NT2/D1 (cell line): ENCODE measurements at regions not wholly inside any gene's neighbourhood (a gene's known extent, or its start where the extent isn't known, plus 50 kb on each side); places are given as distances from the start of the nearest gene placed in this dataset.

Source experiments
- DNase-seq: peaks from one replicate; pipeline ENCODE4 v3.0.0-alpha.2; 2011; ENCODE audit warnings: low read depth, low spot score
- H3K27me3 ChIP-seq: 2 replicates; pipeline ENCODE4 v1.6.0; 2011; ENCODE audit warnings: mild to moderate bottlenecking; ENCODE audit not compliant: insufficient read length, insufficient read depth
- H3K36me3 ChIP-seq: 2 replicates; pipeline ENCODE4 v1.6.1; 2011; ENCODE audit warnings: mild to moderate bottlenecking, low read length, mixed read lengths; ENCODE audit not compliant: insufficient read depth, insufficient read length
- H3K4me1 ChIP-seq: 2 replicates; pipeline ENCODE4 v1.5.1; 2011; ENCODE audit not compliant: insufficient read depth, insufficient read length
- H3K4me3 ChIP-seq: 2 replicates; pipeline ENCODE4 v1.5.1; 2011; ENCODE audit warnings: low read depth; ENCODE audit not compliant: insufficient read length
- H3K9ac ChIP-seq: 2 replicates; pipeline ENCODE4 v1.6.0; 2011; ENCODE audit warnings: low read depth; ENCODE audit not compliant: insufficient read length
- H3K9me3 ChIP-seq: 2 replicates; pipeline ENCODE4 v1.5.1; 2011; ENCODE audit warnings: mild to moderate bottlenecking, low read length; ENCODE audit not compliant: insufficient read depth
- SUZ12 ChIP-seq: IDR thresholded peaks from 2 replicates; pipeline ENCODE4 v1.6.1; 2011; ENCODE audit not compliant: insufficient read length, insufficient read depth; ENCODE audit errors: extremely low read depth
- YY1 ChIP-seq: IDR thresholded peaks from 2 replicates; pipeline ENCODE4 v1.6.1; 2011; ENCODE audit not compliant: insufficient read length, insufficient read depth
- ZNF274 ChIP-seq: IDR thresholded peaks from 2 replicates; pipeline ENCODE4 v1.6.1; 2011; ENCODE audit warnings: mild to moderate bottlenecking, low read depth, low read length

DNA sequence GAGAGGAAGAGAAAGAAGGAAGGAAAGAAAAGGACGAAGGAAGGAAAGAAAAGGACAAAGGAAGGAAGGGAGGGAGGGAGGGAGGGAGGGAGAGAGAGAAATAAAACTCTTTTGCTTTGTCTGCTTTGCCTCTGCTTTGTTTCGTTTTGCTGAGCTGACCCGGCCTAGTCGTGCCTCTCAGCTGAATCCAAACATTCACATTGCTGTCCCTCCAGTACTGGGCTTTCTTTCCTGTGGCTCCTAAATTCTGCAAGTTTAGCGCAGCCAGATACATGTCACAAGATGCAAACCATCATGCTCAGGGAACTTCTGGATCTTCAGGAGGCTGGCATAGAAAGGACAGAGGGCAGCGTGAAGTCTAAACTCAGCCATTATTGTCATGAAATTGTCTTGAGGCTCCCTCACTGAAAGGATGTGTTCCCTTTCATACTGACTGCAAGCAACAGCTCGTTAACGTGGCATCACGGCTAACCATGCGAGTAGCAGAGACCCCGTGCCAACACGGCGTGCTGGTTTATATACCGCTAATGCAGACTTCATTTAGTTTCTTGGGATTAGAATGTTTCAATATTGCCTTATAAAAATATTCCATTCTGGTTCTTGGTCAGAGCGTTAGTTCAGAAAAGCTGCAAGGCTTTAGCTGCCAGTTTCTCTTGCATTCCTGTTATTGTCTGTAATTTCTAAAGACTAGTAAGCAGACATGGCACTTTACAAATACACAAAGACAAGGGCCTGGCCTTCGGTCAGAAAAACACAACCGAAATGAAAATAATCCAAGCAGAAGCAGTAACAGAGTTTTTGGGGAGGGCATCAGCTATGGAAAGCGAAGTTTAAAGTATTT is 94.2 kb downstream of the TMEM174 start:
- Histone ChIP-seq H3K9me3 (no peaks in the 10 kb centered on the region), H3K9ac (no peak overlapping the region), H3K4me3 (no peak overlapping the region), H3K27me3 (no peaks in the 10 kb centered on the region), H3K4me1 (peaks cover 2% of the 10 kb centered on the region), H3K36me3 (no peaks in the 10 kb centered on the region)
- TF ChIP-seq SUZ12 (no peak), ZNF274 (no peak), YY1 (no peak)
- no peak for DNase-seq

DNA sequence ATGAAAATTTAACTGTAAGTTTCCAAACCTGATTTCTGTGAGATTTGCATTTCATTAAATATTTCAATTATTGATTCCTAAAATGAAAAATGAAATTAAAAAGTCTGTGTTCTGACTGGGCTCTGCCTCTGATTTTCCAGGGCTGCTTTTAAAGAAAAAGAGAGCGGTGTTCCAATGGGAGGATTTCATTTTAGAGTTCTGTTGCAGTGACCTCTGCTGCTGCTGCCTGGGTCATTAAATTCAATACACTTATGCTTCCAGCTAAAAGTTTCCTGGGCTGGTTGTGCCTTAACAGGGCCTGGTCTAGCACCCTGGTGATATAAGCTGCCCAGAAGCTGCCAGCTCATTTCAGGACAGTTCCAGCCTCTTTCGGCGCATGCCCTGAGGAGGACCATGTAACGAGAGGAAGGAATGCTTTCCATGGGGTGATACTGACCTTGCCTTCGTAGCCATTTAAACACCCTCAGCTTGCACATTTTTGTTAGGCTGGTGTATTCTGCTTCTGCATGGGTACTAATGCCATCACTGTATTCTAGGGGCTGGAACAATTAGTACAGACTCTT is 93.3 kb downstream of the TMEM174 start:
- no peak for DNase-seq
- TF ChIP-seq YY1, result no peak
- no peak for TF ChIP-seq ZNF274
- TF ChIP-seq SUZ12, result no peak
- H3K4me1 ChIP-seq, result peaks cover 2% of the 10 kb centered on the region

DNA sequence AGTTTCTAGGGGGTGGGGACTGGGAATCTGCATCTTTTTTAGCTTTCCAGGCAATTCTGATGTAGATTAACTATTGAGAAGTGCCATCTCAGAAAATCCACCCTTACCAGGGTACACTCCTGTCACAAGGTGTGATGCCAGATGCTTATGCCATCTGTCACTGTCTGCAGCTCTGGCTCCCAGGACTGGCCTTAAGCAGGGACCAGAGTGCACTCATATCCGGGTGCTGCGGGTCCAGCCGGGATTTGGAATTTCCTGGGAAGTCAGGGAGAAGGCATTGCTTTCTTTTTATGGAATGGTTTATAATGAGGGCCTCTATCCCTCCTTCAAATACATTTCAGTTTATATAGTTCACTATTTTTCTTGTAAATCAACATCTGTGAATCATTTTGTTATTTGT is 92.6 kb downstream of the TMEM174 start:
- Histone ChIP-seq H3K9ac (no peak overlapping the region), H3K4me3 (no peak overlapping the region), H3K36me3 (no peaks in the 10 kb centered on the region), H3K27me3 (no peaks in the 10 kb centered on the region), H3K9me3 (no peaks in the 10 kb centered on the region), H3K4me1 (peaks cover 2% of the 10 kb centered on the region)
- DNase-seq, result no peak
- TF ChIP-seq ZNF274, result no peak

More for the DNA sequence above, 93.3 kb downstream of the TMEM174 start:
- no peaks in the 10 kb centered on the region for H3K9me3 ChIP-seq
- H3K27me3 ChIP-seq, result no peaks in the 10 kb centered on the region
- no peaks in the 10 kb centered on the region for H3K36me3 ChIP-seq
- H3K4me3 ChIP-seq, result no peak overlapping the region
- H3K9ac ChIP-seq, result no peak overlapping the region

DNA sequence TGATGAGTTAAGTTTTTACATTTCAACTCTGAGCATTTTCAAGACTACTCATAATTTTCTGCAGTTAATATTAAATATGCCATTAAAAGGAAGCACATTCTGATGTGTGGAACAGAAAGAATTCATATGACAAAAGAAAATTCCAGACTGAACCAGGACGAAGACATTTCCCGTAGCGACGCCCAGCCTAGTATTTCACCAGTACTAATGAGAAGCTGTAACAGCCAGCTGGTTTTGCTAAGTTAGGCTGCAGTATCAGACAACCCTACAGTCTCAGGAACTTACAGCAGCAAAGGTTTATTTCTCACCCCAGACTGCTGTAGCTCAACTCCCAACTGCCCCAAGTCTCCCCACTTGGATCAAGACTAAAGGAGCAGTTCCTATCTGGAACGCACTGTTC is 91.6 kb downstream of the TMEM174 start:
- no peaks in the 10 kb centered on the region for H3K27me3 ChIP-seq
- no peaks in the 10 kb centered on the region for H3K9me3 ChIP-seq
- no peaks in the 10 kb centered on the region for H3K36me3 ChIP-seq
- no peak overlapping the region for H3K9ac ChIP-seq
- TF ChIP-seq YY1, result no peak
- no peak for TF ChIP-seq ZNF274
- DNase-seq, result no peak
- H3K4me3 ChIP-seq, result no peak overlapping the region
- peaks cover 2% of the 10 kb centered on the region for H3K4me1 ChIP-seq

DNA sequence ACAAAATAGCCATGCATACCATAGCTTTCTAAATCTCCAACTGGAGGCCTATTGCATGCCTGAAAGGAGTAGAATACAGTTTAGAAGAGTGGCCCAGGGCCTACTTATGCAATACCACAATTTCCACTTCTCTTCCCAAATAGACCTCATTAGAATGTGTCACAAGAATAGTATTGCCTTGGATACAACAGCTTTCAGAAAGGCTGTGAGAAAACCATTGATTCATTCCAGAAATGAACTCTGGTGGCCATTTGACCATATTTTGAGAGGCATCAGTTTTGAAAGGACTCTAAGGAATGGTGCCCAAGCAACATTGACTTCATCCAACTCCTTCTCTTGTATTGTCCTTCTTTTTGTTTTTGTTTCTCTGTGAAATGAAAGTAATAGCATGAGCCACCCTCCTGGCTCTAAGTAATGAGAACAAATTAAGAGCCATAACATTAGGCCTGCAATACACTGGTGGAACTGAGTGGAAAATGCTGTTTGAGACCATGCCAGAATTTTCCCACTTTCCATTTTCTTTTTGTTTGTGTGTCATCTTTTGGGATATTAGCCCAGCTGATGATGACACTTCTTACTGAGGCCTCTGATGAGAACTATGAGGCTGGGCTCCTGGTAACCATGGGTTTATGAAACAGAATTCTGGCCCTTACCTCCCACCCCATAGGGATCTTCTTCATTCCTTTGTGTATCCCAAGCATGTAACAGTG is 90.2 kb downstream of the TMEM174 start:
- Histone ChIP-seq H3K4me1 (peaks cover 2% of the 10 kb centered on the region), H3K27me3 (no peaks in the 10 kb centered on the region), H3K4me3 (no peak overlapping the region), H3K9me3 (no peaks in the 10 kb centered on the region), H3K9ac (no peak overlapping the region), H3K36me3 (no peaks in the 10 kb centered on the region)
- no peak for DNase-seq
- TF ChIP-seq SUZ12 (no peak), YY1 (no peak), ZNF274 (no peak)

DNA sequence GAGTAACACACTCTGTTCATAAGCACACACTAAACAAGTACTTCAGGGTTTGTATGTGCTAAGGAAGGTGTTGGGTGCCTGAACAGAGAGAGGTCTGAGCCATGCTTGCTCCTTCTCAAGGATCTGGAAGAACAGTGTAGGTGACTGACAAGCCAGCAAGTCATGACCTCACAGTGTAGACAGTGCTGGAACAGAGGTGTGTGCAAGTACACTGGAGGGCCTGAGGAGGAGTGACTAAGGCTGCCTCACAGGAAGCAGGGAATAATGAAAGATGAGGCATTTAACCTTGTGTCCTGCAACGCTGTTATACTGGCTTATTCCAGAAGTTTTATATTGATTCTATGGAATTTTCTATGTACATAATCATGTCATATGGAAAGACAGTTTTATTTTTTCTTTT is 83.9 kb downstream of the TMEM174 start:
- Histone ChIP-seq H3K27me3 (no peaks in the 10 kb centered on the region), H3K9me3 (peaks cover 5% of the 10 kb centered on the region; the same call in 1 of the 2 replicates), H3K4me1 (no peaks in the 10 kb centered on the region), H3K4me3 (no peak overlapping the region), H3K36me3 (no peaks in the 10 kb centered on the region), H3K9ac (no peak overlapping the region)
- no peak for TF ChIP-seq YY1
- no peak for TF ChIP-seq ZNF274
- no peak for TF ChIP-seq SUZ12
- no peak for DNase-seq

DNA sequence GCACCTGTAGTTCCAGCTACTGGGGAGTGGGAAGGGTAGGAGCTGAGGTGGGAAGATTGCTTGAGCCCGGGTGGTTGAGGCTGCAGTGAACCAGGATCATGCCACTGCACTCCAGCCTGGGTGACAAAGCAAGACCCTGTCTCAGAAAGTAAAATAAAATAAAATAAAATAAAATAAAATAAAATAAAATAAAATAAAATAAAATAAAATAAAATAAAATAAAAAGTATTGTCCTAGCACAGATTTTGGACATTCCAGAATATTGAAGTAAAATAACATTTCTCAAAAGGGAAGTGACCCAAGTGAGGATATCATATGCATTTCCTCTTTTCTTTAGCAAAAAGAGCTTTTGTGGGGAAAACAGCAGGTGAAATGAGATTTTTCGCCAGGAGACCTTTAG is 83.5 kb downstream of the TMEM174 start:
- no peaks in the 10 kb centered on the region for H3K36me3 ChIP-seq
- no peaks in the 10 kb centered on the region for H3K4me1 ChIP-seq
- H3K4me3 ChIP-seq, result no peak overlapping the region
- no peak for DNase-seq
- H3K9ac ChIP-seq, result no peak overlapping the region
- peaks cover 5% of the 10 kb centered on the region; the same call in 1 of the 2 replicates for H3K9me3 ChIP-seq
- TF ChIP-seq SUZ12, result no peak
- TF ChIP-seq YY1, result no peak
- TF ChIP-seq ZNF274, result no peak
- no peaks in the 10 kb centered on the region for H3K27me3 ChIP-seq
